Tibial nerve (tissue), 4 donors: ENCODE measurements at regions not wholly inside any gene's neighbourhood (a gene's known extent, or its start where the extent isn't known, plus 50 kb on each side); places are given as distances from the start of the nearest gene placed in this dataset.
A peak's percentile ranks its signal among the peaks of the same experiment; 100 is the strongest.

ENCODE experiments used
- DNase-seq, 2 donors: peaks; one replicate each; pipeline ENCODE4 v3.0.0-alpha.2; 2019; ENCODE audit warnings: low spot score in 2 of 2
- H3K27ac ChIP-seq, 4 donors: fragments of 200-600 bp; sonication (generic) in 3 of 4; one replicate each; pipeline ENCODE4 v1.5.1; 2017 to 2019; ENCODE audit warnings: mild to moderate bottlenecking in 1 of 4
- H3K27me3 ChIP-seq, 2 donors: fragments of 200-600 bp; sonication (generic) in 1 of 2; one replicate each; pipeline versions ENCODE4 v1.5.1 to v1.6.0; 2017 to 2019
- H3K36me3 ChIP-seq, 3 donors: fragments of 200-600 bp; sonication (generic); one replicate each; pipeline ENCODE4 v1.5.1; 2018 to 2019
- H3K4me1 ChIP-seq, 4 donors: fragments of 200-600 bp; sonication (generic) in 3 of 4; one replicate each; pipeline ENCODE4 v1.5.1; 2017 to 2019
- H3K4me3 ChIP-seq, 4 donors: fragments of 200-600 bp; sonication (generic) in 3 of 4; one replicate each; pipeline ENCODE4 v1.5.1; 2017 to 2019; ENCODE audit warnings: mild to moderate bottlenecking in 1 of 4, moderate library complexity in 1 of 4
- H3K9me3 ChIP-seq, 4 donors: fragments of 200-600 bp; sonication (generic) in 3 of 4; one replicate each; pipeline ENCODE4 v1.5.1; 2017 to 2019
- CTCF ChIP-seq, 5 experiments: fragments of 200-600 bp in 3 of 5; fragments of 450-650 bp in 2 of 5; sonication (generic) in 3 of 5; IDR thresholded peaks; one replicate each; pipeline ENCODE4 v1.5.1; 2016 to 2019; ENCODE audit warnings: antibody characterized with exemption in 5 of 5, mild to moderate bottlenecking in 3 of 5, moderate library complexity in 2 of 5
- EP300 ChIP-seq, 2 donors: sonication (generic); formaldehyde crosslinking; IDR thresholded peaks; one replicate each; pipeline ENCODE4 v1.6.1; 2017; ENCODE audit warnings: antibody characterized with exemption in 2 of 2, mild to moderate bottlenecking in 1 of 2
- POLR2A ChIP-seq, 2 donors: fragments of 450-650 bp; IDR thresholded peaks; one replicate each; pipeline ENCODE4 v1.6.1; 2017; ENCODE audit warnings: antibody characterized with exemption in 2 of 2, mild to moderate bottlenecking in 2 of 2, moderate library complexity in 2 of 2
- WGBS, 2 donors: methylation state at CpG; one replicate each; pipeline ENCODE4 v1.1.5; 2018; 5-methylcytosine and 5-hydroxymethylcytosine counted together

- TF ChIP-seq EP300 (IDR thresholded peaks at IDR 0.05): no peak
- Histone ChIP-seq H3K4me3 (no peak overlapping the region), H3K36me3 (no peaks in the 10 kb centered on the region), H3K27ac (no peak overlapping the region), H3K9me3 (no peaks in the 10 kb centered on the region), H3K27me3 (no peaks in the 10 kb centered on the region), H3K4me1 (no peaks in the 10 kb centered on the region)
- WGBS, 2 donors: 77 to 79% methylated on average over 4 of the region's 4 CpGs
- DNase-seq: no peak
Observed at GRCh38 chr1:187408212-187409004, 579.7 kb downstream of the PLA2G4A start.

GRCh38 chr1:187409341-187409740 lies 580.6 kb downstream of the PLA2G4A start:
- Histone ChIP-seq H3K36me3 (no peaks in the 10 kb centered on the region), H3K9me3 (no peaks in the 10 kb centered on the region), H3K4me3 (no peak overlapping the region), H3K27ac (no peak overlapping the region), H3K27me3 (no peaks in the 10 kb centered on the region), H3K4me1 (no peaks in the 10 kb centered on the region)
- TF ChIP-seq POLR2A (IDR thresholded peaks at IDR 0.05) (no peak), CTCF (IDR thresholded peaks at IDR 0.05) (no peak), EP300 (IDR thresholded peaks at IDR 0.05) (no peak)
- 36 to 46% methylated on average over 2 of the region's 2 CpGs for WGBS, 2 donors
- no peak for DNase-seq

GRCh38 chr1:187411118-187411517 lies 582.4 kb downstream of the PLA2G4A start:
- Histone ChIP-seq H3K27me3 (no peaks in the 10 kb centered on the region), H3K4me1 (no peaks in the 10 kb centered on the region), H3K4me3 (no peak overlapping the region), H3K36me3 (no peaks in the 10 kb centered on the region), H3K27ac (no peak overlapping the region), H3K9me3 (no peaks in the 10 kb centered on the region)
- 85 to 89% methylated on average over 3 of the region's 3 CpGs for WGBS, 2 donors
- no peak for DNase-seq
- TF ChIP-seq POLR2A (IDR thresholded peaks at IDR 0.05) (no peak), CTCF (IDR thresholded peaks at IDR 0.05) (no peak), EP300 (IDR thresholded peaks at IDR 0.05) (no peak)

- Histone ChIP-seq H3K4me1 (no peaks in the 10 kb centered on the region), H3K27me3 (no peaks in the 10 kb centered on the region), H3K36me3 (no peaks in the 10 kb centered on the region), H3K27ac (no peak overlapping the region), H3K9me3 (no peaks in the 10 kb centered on the region), H3K4me3 (no peak overlapping the region)
- TF ChIP-seq CTCF (IDR thresholded peaks at IDR 0.05) (peak in 1 of 5 experiments; percentile 11), POLR2A (IDR thresholded peaks at IDR 0.05) (no peak)
- DNase-seq: no peak
- WGBS, 2 donors: 82 to 92% methylated on average over 2 of the region's 2 CpGs
Observed at GRCh38 chr1:187413405-187414169, 584.8 kb downstream of the PLA2G4A start.

- DNase-seq: no peak
Observed at GRCh38 chr1:187415065-187415464, 586.3 kb downstream of the PLA2G4A start.

More at GRCh38 chr1:187415065-187415464, 586.3 kb downstream of the PLA2G4A start:
- H3K27ac ChIP-seq: no peak overlapping the region
- TF ChIP-seq EP300 (IDR thresholded peaks at IDR 0.05): no peak
- no peak for TF ChIP-seq CTCF (IDR thresholded peaks at IDR 0.05)
- no peak for TF ChIP-seq POLR2A (IDR thresholded peaks at IDR 0.05)
- no peaks in the 10 kb centered on the region for H3K9me3 ChIP-seq
- H3K36me3 ChIP-seq: no peaks in the 10 kb centered on the region
- no peaks in the 10 kb centered on the region for H3K27me3 ChIP-seq
- H3K4me3 ChIP-seq: no peak overlapping the region
- H3K4me1 ChIP-seq: no peaks in the 10 kb centered on the region
- 49 to 51% methylated on average over 3 of the region's 3 CpGs for WGBS, 2 donors
